ENCODE measurements at regions not wholly inside any gene's neighbourhood (a gene's known extent, or its start where the extent isn't known, plus 50 kb on each side); places are given as distances from the start of the nearest gene placed in this dataset.
"Not testable (repeated sequence)": the region's sequence is repeated elsewhere in the genome, so short reads cannot be mapped to it uniquely, and the experiment has no call there.

DNA sequence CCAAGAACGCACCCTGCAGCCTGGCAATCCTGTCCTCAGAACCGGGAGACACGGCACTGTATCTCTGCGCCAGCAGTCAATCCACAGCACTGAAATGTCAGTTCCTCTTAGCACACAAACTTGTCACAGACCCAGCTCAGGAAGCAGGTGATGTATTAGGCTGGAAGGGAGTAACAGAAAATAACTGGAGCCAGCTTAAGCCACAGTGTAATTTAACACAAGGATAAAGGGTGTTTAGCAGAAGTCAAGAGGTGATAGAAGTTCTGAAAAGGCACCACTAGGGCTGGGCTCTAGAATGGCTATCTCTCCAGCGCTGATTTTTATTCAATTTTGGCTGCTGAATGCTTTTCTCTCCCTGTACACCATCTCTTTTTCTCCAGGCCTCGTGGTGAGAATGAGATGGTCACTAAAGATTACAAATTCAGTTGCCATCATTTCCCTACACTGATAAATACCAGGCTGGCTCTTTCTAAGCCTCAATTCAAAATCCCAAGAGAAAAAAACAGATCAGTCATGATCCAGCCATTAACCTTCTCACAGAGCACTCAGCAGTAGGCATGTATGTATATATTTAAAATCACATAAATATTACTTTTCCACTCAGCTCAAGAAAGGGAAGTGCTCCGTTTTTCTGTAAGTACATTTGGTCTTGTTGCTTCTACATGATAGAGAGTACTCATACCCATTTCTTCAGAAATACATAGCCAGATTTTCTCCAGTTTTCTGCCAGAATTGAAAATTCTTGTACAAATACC is 102.7 kb upstream of the PRSS1 start:
- no peak overlapping the region for H3K4me3 Mint-ChIP-seq
- no peaks in the 10 kb centered on the region for H3K4me1 Mint-ChIP-seq (ENCODE audit: low read depth)
- no peak overlapping the region for H3K27ac Mint-ChIP-seq
- TF ChIP-seq, protein P1, sequence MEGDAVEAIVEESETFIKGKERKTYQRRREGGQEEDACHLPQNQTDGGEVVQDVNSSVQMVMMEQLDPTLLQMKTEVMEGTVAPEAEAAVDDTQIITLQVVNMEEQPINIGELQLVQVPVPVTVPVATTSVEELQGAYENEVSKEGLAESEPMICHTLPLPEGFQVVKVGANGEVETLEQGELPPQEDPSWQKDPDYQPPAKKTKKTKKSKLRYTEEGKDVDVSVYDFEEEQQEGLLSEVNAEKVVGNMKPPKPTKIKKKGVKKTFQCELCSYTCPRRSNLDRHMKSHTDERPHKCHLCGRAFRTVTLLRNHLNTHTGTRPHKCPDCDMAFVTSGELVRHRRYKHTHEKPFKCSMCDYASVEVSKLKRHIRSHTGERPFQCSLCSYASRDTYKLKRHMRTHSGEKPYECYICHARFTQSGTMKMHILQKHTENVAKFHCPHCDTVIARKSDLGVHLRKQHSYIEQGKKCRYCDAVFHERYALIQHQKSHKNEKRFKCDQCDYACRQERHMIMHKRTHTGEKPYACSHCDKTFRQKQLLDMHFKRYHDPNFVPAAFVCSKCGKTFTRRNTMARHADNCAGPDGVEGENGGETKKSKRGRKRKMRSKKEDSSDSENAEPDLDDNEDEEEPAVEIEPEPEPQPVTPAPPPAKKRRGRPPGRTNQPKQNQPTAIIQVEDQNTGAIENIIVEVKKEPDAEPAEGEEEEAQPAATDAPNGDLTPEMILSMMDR (IDR thresholded peaks at IDR 0.05), result no peak
- DNase-seq, result no peak
- H3K27me3 Mint-ChIP-seq (ENCODE audit: insufficient read depth), result peaks cover 29% of the 10 kb centered on the region
- H3K9me3 Mint-ChIP-seq, result no peaks in the 10 kb centered on the region
- H3K36me3 Mint-ChIP-seq (ENCODE audit: low read depth), result no peaks in the 10 kb centered on the region

GRCh38 chr7:142645777-142646176 is 103.5 kb upstream of the PRSS1 start:
- no peak overlapping the region for H3K27ac Mint-ChIP-seq

DNA sequence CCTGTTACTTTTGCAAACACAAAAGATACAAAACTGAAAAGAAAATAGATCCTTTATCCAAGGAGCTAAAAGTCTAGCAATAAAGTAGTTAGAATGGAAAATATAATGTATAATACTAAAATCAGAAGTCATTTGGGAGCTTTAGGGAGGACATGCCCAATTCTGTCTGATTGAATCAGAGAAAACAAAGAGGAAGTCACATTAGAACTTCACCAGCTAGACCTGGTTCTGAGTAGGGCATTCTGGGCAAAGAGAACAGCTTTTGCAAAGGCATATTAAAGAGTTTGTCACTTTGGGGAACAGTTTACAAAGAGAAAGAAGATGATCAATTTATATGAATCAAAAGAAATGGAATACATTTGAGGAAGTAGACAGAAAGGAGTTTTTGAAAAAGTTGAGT is 107.0 kb upstream of the PRSS1 start:
- no peak overlapping the region for H3K4me3 Mint-ChIP-seq
- no peaks in the 10 kb centered on the region for H3K4me1 Mint-ChIP-seq (ENCODE audit: low read depth)
- peaks cover 32% of the 10 kb centered on the region for H3K27me3 Mint-ChIP-seq (ENCODE audit: insufficient read depth)
- no peaks in the 10 kb centered on the region for H3K36me3 Mint-ChIP-seq (ENCODE audit: low read depth)
- TF ChIP-seq, protein P1 (IDR thresholded peaks at IDR 0.05), result no peak
- no peak overlapping the region for H3K27ac Mint-ChIP-seq
- no peak for DNase-seq
- H3K9me3 Mint-ChIP-seq, result no peaks in the 10 kb centered on the region

More at GRCh38 chr7:142645777-142646176, 103.5 kb upstream of the PRSS1 start:
- TF ChIP-seq, protein P1 (IDR thresholded peaks at IDR 0.05), result no peak
- no peaks in the 10 kb centered on the region for H3K9me3 Mint-ChIP-seq
- H3K4me3 Mint-ChIP-seq, result no peak overlapping the region
- peaks cover 34% of the 10 kb centered on the region for H3K27me3 Mint-ChIP-seq (ENCODE audit: insufficient read depth)
- no peak for DNase-seq
- no peaks in the 10 kb centered on the region for H3K4me1 Mint-ChIP-seq (ENCODE audit: low read depth)
- H3K36me3 Mint-ChIP-seq (ENCODE audit: low read depth), result no peaks in the 10 kb centered on the region

DNA sequence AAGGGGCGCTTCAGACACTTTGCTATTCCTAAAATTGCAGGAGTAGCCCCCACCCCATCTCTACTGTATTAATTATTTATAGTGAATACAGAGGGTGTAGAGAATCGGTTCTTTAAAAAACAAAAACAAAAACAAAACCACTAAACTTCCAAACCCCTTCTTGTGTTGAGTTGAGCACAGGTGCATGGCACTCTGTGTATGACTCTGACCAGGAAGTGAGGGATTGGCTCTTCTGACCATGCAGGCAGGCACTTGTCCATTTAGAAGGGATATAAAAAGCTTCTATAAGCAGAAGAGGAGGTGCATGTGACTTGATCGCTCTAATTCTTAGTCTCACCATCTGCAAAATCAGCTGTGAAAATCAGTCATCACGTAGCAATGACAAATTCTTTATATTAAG is 108.0 kb upstream of the PRSS1 start:
- H3K9me3 Mint-ChIP-seq; H3K4me3 Mint-ChIP-seq; H3K4me1 Mint-ChIP-seq (ENCODE audit: low read depth); H3K36me3 Mint-ChIP-seq (ENCODE audit: low read depth); H3K27ac Mint-ChIP-seq; DNase-seq: not testable (repeated sequence)
- H3K27me3 Mint-ChIP-seq (ENCODE audit: insufficient read depth), result peaks cover 39% of the 10 kb centered on the region

GRCh38 chr7:142638581-142638980 is 110.7 kb upstream of the PRSS1 start:
- no peak overlapping the region for H3K27ac Mint-ChIP-seq
- H3K27me3 Mint-ChIP-seq (ENCODE audit: insufficient read depth), result peaks cover 26% of the 10 kb centered on the region
- no peak for DNase-seq
- TF ChIP-seq, protein P1 (IDR thresholded peaks at IDR 0.05), result no peak
- no peak overlapping the region for H3K4me3 Mint-ChIP-seq
- no peaks in the 10 kb centered on the region for H3K36me3 Mint-ChIP-seq (ENCODE audit: low read depth)
- H3K9me3 Mint-ChIP-seq, result no peaks in the 10 kb centered on the region
- H3K4me1 Mint-ChIP-seq (ENCODE audit: low read depth), result no peaks in the 10 kb centered on the region

DNA sequence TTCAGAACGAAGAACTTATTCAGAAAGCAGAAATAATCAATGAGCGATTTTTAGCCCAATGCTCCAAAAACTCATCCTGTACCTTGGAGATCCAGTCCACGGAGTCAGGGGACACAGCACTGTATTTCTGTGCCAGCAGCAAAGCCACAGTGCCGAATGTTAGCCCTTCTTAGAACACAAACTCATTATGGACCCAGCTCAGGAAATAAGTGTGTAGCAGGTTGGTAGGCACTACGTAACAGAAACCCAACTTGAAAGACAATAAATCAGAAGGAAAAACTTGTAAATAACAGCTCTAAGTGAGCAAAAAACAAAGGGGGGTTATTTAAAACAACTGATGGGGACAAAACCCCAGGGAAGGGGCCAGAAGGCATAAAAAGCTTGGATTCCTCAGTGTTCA is 112.0 kb upstream of the PRSS1 start:
- Mint-ChIP-seq H3K4me3 (no peak overlapping the region), H3K9me3 (no peaks in the 10 kb centered on the region), H3K4me1 (ENCODE audit: low read depth) (peaks cover 6% of the 10 kb centered on the region; the same call in 1 of the 2 replicates), H3K27me3 (ENCODE audit: insufficient read depth) (peaks cover 21% of the 10 kb centered on the region), H3K27ac (no peak overlapping the region), H3K36me3 (ENCODE audit: low read depth) (no peaks in the 10 kb centered on the region)
- no peak for DNase-seq
- TF ChIP-seq, protein P1 (IDR thresholded peaks at IDR 0.05), result no peak
